GM06990 (cell line): ENCODE measurements at regions not wholly inside any gene's neighbourhood (a gene's known extent, or its start where the extent isn't known, plus 50 kb on each side); places are given as distances from the start of the nearest gene placed in this dataset.

ENCODE experiments used
- DNase-seq: peaks from one replicate; pipeline ENCODE4 v3.0.0-alpha.2; 2011; ENCODE audit not compliant: insufficient read length; ENCODE audit errors: extremely low read depth
- H3K27me3 ChIP-seq: replicated peaks from 2 replicates; pipeline ENCODE4 v1.6.0; 2011; ENCODE audit warnings: low read length; ENCODE audit not compliant: control insufficient read depth, insufficient read depth
- H3K36me3 ChIP-seq: 2 replicates; pipeline ENCODE4 v1.5.1; 2011; ENCODE audit warnings: low read length; ENCODE audit not compliant: control insufficient read depth, insufficient read depth
- H3K4me3 ChIP-seq: replicated peaks from 2 replicates; pipeline ENCODE4 v1.5.1; 2011; ENCODE audit warnings: low read depth, mild to moderate bottlenecking, control low read depth, low read length
- CTCF ChIP-seq: IDR thresholded peaks from 2 replicates; pipeline ENCODE4 v1.5.1; 2011; ENCODE audit warnings: low read length, control low read depth, mild to moderate bottlenecking, inconsistent platforms; ENCODE audit not compliant: insufficient read depth, poor library complexity, severe bottlenecking

GRCh38 chr5:38011668-38012188, 171.9 kb upstream of the GDNF start:
- H3K36me3 ChIP-seq, result no peaks in the 10 kb centered on the region
- no peak for TF ChIP-seq CTCF
- H3K4me3 ChIP-seq, result no peak overlapping the region
- H3K27me3 ChIP-seq, result peaks cover 4% of the 10 kb centered on the region
- DNase-seq, result no peak

GRCh38 chr5:38009749-38010358, 170.0 kb upstream of the GDNF start:
- Histone ChIP-seq H3K4me3 (no peak overlapping the region), H3K36me3 (no peaks in the 10 kb centered on the region), H3K27me3 (peaks cover 4% of the 10 kb centered on the region)
- no peak for TF ChIP-seq CTCF
- no peak for DNase-seq

GRCh38 chr5:38008198-38008597, 168.4 kb upstream of the GDNF start:
- DNase-seq, result no peak
- no peaks in the 10 kb centered on the region for H3K36me3 ChIP-seq
- no peak overlapping the region for H3K4me3 ChIP-seq
- H3K27me3 ChIP-seq, result peaks cover 2% of the 10 kb centered on the region
- no peak for TF ChIP-seq CTCF

GRCh38 chr5:37999593-37999992, 159.8 kb upstream of the GDNF start:
- H3K4me3 ChIP-seq, result no peak overlapping the region
- no peak for DNase-seq
- no peaks in the 10 kb centered on the region for H3K36me3 ChIP-seq
- no peak for TF ChIP-seq CTCF
- no peaks in the 10 kb centered on the region; the same call in 1 of the 2 replicates for H3K27me3 ChIP-seq

GRCh38 chr5:37996918-37997317, 157.1 kb upstream of the GDNF start:
- no peak for DNase-seq
- H3K27me3 ChIP-seq, result no peaks in the 10 kb centered on the region; the same call in 1 of the 2 replicates
- H3K36me3 ChIP-seq, result no peaks in the 10 kb centered on the region
- H3K4me3 ChIP-seq, result no peak overlapping the region
- no peak for TF ChIP-seq CTCF

- Histone ChIP-seq H3K4me3 (no peak overlapping the region), H3K27me3 (no peaks in the 10 kb centered on the region; the same call in 1 of the 2 replicates), H3K36me3 (no peaks in the 10 kb centered on the region)
- DNase-seq, result no peak
- TF ChIP-seq CTCF, result no peak
These were observed 154.9 kb upstream of the GDNF start for GRCh38 chr5:37994729-37995128.
